VCaP (cell line): ENCODE measurements at regions not wholly inside any gene's neighbourhood (a gene's known extent, or its start where the extent isn't known, plus 50 kb on each side); places are given as distances from the start of the nearest gene placed in this dataset.

Experiments
- H3K27ac ChIP-seq: fragments of 450-650 bp; 2 replicates; pipeline ENCODE4 v1.5.1; 2017
- TF ChIP-seq, protein P1 (sequence below): fragments of 450-650 bp; conservative IDR thresholded peaks from 2 replicates; pipeline ENCODE4 v1.5.1; 2017; ENCODE audit warnings: mild to moderate bottlenecking, moderate library complexity

GRCh38 chr9:7346144-7346543, 453.4 kb downstream of the DMAC1 start:
- TF ChIP-seq, protein P1, sequence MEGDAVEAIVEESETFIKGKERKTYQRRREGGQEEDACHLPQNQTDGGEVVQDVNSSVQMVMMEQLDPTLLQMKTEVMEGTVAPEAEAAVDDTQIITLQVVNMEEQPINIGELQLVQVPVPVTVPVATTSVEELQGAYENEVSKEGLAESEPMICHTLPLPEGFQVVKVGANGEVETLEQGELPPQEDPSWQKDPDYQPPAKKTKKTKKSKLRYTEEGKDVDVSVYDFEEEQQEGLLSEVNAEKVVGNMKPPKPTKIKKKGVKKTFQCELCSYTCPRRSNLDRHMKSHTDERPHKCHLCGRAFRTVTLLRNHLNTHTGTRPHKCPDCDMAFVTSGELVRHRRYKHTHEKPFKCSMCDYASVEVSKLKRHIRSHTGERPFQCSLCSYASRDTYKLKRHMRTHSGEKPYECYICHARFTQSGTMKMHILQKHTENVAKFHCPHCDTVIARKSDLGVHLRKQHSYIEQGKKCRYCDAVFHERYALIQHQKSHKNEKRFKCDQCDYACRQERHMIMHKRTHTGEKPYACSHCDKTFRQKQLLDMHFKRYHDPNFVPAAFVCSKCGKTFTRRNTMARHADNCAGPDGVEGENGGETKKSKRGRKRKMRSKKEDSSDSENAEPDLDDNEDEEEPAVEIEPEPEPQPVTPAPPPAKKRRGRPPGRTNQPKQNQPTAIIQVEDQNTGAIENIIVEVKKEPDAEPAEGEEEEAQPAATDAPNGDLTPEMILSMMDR = no peak
- no peak overlapping the region for H3K27ac ChIP-seq

- TF ChIP-seq, protein P1 = no peak
- H3K27ac ChIP-seq = no peak overlapping the region
Measured at GRCh38 chr9:7342736-7343135, 456.8 kb downstream of the DMAC1 start.

DNA sequence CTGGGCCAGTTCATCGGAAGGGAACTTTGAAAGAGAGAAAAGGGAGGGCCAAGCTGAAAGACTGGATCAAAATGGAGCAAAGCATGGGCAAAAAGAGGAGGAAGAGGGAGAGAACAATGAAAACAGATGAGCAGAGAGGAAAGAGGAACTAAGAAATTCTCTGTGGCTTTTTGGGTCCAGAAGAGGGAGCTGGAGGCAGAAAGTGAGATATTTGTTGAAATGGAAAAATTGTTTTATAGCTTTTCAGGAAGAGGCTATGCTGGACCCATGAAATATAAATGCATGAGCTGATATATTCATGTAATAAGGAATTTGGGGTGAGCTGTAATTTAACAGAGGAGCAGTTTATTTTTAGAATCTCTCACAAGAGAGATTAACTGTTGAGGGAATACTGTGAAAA, 457.3 kb downstream of the DMAC1 start:
- TF ChIP-seq, protein P1 = no peak
- H3K27ac ChIP-seq = no peak overlapping the region

GRCh38 chr9:7341571-7341970, 458.0 kb downstream of the DMAC1 start:
- TF ChIP-seq, protein P1 = no peak
- no peak overlapping the region for H3K27ac ChIP-seq

- no peak overlapping the region for H3K27ac ChIP-seq
- TF ChIP-seq, protein P1 = no peak
Measured at GRCh38 chr9:7340451-7340850, 459.1 kb downstream of the DMAC1 start.

GRCh38 chr9:7338586-7339281, 460.8 kb downstream of the DMAC1 start:
- TF ChIP-seq, protein P1 = no peak
- H3K27ac ChIP-seq = no peak overlapping the region

DNA sequence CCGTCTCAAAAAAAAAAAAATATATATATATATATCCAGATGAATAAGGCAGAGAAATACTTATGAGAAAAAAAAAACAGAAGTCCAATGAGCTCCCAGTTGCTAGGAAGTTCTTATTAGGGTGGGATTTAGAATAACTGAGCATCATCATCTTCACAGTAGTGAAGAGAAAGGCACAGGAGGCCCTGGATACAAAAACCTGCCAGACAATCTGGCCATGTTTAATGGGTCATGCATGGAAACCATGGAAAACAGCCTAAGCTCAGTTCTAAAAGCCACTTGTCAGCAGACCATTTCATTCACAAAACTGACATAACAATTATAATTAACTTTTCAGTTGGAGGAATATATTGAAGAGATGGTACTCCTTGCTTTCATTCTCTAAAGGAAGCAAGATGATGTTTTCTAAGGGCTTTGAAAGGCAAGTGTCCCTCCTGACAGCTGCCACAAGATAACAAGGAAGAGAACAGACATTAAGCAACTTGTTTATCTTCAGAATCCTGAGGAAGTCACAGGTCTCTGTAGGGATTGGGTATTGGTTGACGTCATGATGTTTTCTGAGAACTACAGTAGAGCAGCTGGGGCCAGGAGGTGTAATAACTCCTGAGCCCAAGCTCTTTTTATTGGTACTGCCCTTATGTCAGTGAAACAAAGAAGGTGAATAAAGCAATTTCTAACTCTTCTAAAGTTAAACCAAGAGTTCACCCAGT, 463.1 kb downstream of the DMAC1 start:
- TF ChIP-seq, protein P1 = no peak
- H3K27ac ChIP-seq = no peak overlapping the region
